H1 (cell line): ENCODE measurements at regions not wholly inside any gene's neighbourhood (a gene's known extent, or its start where the extent isn't known, plus 50 kb on each side); places are given as distances from the start of the nearest gene placed in this dataset.

Source experiments
- CTCF ChIA-PET: fragments of 300-600 bp; sonication (Branson Sonifier 250); formaldehyde crosslinking; loops from one replicate; lab custom pipeline; 2021; ENCODE audit not compliant: partially characterized antibody; lab: Charles Lee
- POLR2A ChIA-PET: fragments of 300-600 bp; sonication (Branson Sonifier 250); formaldehyde crosslinking; loops from one replicate; lab custom pipeline; 2021; ENCODE audit warnings: inconsistent platforms; ENCODE audit not compliant: partially characterized antibody; lab: Charles Lee
- DNase-seq, 2 experiments: peaks; one replicate each; pipeline versions ENCODE4 v3.0.0 to v3.0.0-alpha.2; 2010 to 2022; ENCODE audit warnings: low spot score in 2 of 2, low read depth in 1 of 2, mixed read lengths in 1 of 2
- FAIRE-seq: peaks from 2 replicates; lab custom pipeline; 2011; peaks lifted over from hg19 to GRCh38; lab: Jason Lieb, UNC
- H2AFZ ChIP-seq: 2 replicates; pipeline ENCODE4 v1.8.1; 2012; ENCODE audit warnings: low read length, inconsistent platforms
- H2AK5ac ChIP-seq: 2 replicates; pipeline ENCODE4 v1.6.1; 2013; ENCODE audit warnings: low read depth, low read length
- H2BK120ac ChIP-seq: replicated peaks from 2 replicates; pipeline ENCODE3; 2013; ENCODE audit warnings: low read depth, low read length, inconsistent platforms
- H2BK12ac ChIP-seq: 2 replicates; pipeline ENCODE4 v1.6.1; 2013; ENCODE audit warnings: low read depth, low read length
- H2BK15ac ChIP-seq: 2 replicates; pipeline ENCODE4 v1.6.1; 2013; ENCODE audit warnings: low read length
- H2BK20ac ChIP-seq: 2 replicates; pipeline ENCODE4 v1.6.1; 2013; ENCODE audit warnings: low read length
- H2BK5ac ChIP-seq: 2 replicates; pipeline ENCODE4 v1.6.1; 2013; ENCODE audit warnings: low read depth, low read length
- H3K14ac ChIP-seq: 2 replicates; pipeline ENCODE4 v1.6.1; 2013; ENCODE audit warnings: inconsistent platforms; ENCODE audit not compliant: insufficient read length
- H3K18ac ChIP-seq: 2 replicates; pipeline ENCODE4 v1.6.1; 2013; ENCODE audit warnings: low read length; ENCODE audit errors: extremely low read depth
- H3K23ac ChIP-seq: 2 replicates; pipeline ENCODE4 v1.6.1; 2013; ENCODE audit warnings: inconsistent platforms; ENCODE audit not compliant: insufficient read length
- H3K23me2 ChIP-seq: 2 replicates; pipeline ENCODE4 v1.6.1; 2013; ENCODE audit warnings: low read depth, low read length
- H3K27ac ChIP-seq: 2 replicates; pipeline ENCODE4 v1.6.1; 2011; ENCODE audit warnings: low read depth, low read length, inconsistent platforms
- H3K27me3 ChIP-seq, 4 experiments: replicated peaks in 1 of 4; 1 replicate in 1 of 4; 2 replicates in 3 of 4; pipeline versions ENCODE4 v1.6.1 to v1.8.1; 2011 to 2013; ENCODE audit warnings: low read length in 3 of 4, mild to moderate bottlenecking in 3 of 4, inconsistent platforms in 2 of 4, mixed read lengths in 2 of 4, moderate library complexity in 1 of 4; ENCODE audit not compliant: control insufficient read depth in 3 of 4, insufficient read depth in 3 of 4; ENCODE audit errors: extremely low read depth in 1 of 4
- H3K36me3 ChIP-seq, 4 experiments: 2 replicates each; pipeline versions ENCODE4 v1.6.1 to v1.8.1; 2011 to 2013; ENCODE audit warnings: mild to moderate bottlenecking in 4 of 4, low read length in 3 of 4, moderate library complexity in 2 of 4, control low read depth in 1 of 4, inconsistent platforms in 1 of 4; ENCODE audit not compliant: insufficient read depth in 4 of 4, control insufficient read depth in 2 of 4
- H3K4ac ChIP-seq: replicated peaks from 2 replicates; pipeline ENCODE3; 2013; ENCODE audit warnings: low read length, low read depth, mixed read lengths, inconsistent platforms; ENCODE audit not compliant: insufficient read length
- H3K4me1 ChIP-seq, 4 experiments: replicated peaks in 1 of 4; 1 replicate in 1 of 4; 2 replicates in 3 of 4; pipeline versions ENCODE4 v1.6.1 to v1.8.1; 2011 to 2013; ENCODE audit warnings: low read length in 3 of 4, inconsistent platforms in 2 of 4, mixed read lengths in 1 of 4; ENCODE audit not compliant: insufficient read depth in 4 of 4, control insufficient read depth in 3 of 4
- H3K4me2 ChIP-seq, 2 experiments: 2 replicates each; pipeline versions ENCODE4 v1.6.1 to v1.8.1; 2011 to 2013; ENCODE audit warnings: low read depth in 2 of 2, low read length in 2 of 2, control low read depth in 1 of 2, inconsistent platforms in 1 of 2, mild to moderate bottlenecking in 1 of 2; ENCODE audit not compliant: insufficient read depth in 1 of 2
- H3K4me3 ChIP-seq, 4 experiments: fragments of 200-600, 300-600 bp in 1 of 4; sonication (generic), shearing (Covaris generic), sonication (Bioruptor Twin) in 1 of 4; 2 replicates each; pipeline versions ENCODE4 v1.5.1 to v1.8.1; 2011 to 2016; ENCODE audit warnings: low read length in 4 of 4, low read depth in 3 of 4, control low read depth in 2 of 4, inconsistent platforms in 2 of 4, mild to moderate bottlenecking in 2 of 4, mixed read lengths in 1 of 4, moderate library complexity in 1 of 4; ENCODE audit not compliant: insufficient read depth in 2 of 4; ENCODE audit errors: extremely low read depth in 1 of 4
- H3K56ac ChIP-seq: replicated peaks from 2 replicates; pipeline ENCODE3; 2013; ENCODE audit warnings: low read depth, mild to moderate bottlenecking, mixed read lengths, low read length, inconsistent platforms; ENCODE audit not compliant: insufficient read length
- H3K79me1 ChIP-seq: 2 replicates; pipeline ENCODE4 v1.6.1; 2013; ENCODE audit warnings: low read depth, low read length, control low read depth
- H3K79me2 ChIP-seq, 2 experiments: 2 replicates each; pipeline versions ENCODE4 v1.6.1 to v1.8.1; 2012 to 2013; ENCODE audit warnings: low read length in 2 of 2, mild to moderate bottlenecking in 2 of 2, inconsistent platforms in 1 of 2; ENCODE audit not compliant: insufficient read depth in 2 of 2, control insufficient read depth in 1 of 2
- H3K9ac ChIP-seq, 4 experiments: replicated peaks in 1 of 4; 1 replicate in 1 of 4; 2 replicates in 3 of 4; pipeline versions ENCODE4 v1.6.1 to v1.8.1; 2011 to 2013; ENCODE audit warnings: low read depth in 3 of 4, low read length in 3 of 4, control low read depth in 2 of 4, mild to moderate bottlenecking in 2 of 4, moderate library complexity in 2 of 4, inconsistent platforms in 1 of 4; ENCODE audit errors: extremely low read depth in 1 of 4
- H3K9me3 ChIP-seq, 2 experiments: 2 replicates each; pipeline versions ENCODE4 v1.6.1 to v1.8.1; 2012 to 2013; ENCODE audit warnings: mild to moderate bottlenecking in 2 of 2, moderate library complexity in 2 of 2, control low read depth in 1 of 2, inconsistent platforms in 1 of 2, low read depth in 1 of 2, low read length in 1 of 2, mixed read lengths in 1 of 2; ENCODE audit not compliant: insufficient read depth in 2 of 2
- H4K20me1 ChIP-seq, 2 experiments: replicated peaks in 1 of 2; 2 replicates each; pipeline versions ENCODE3 to v1.8.1; 2011 to 2013; ENCODE audit warnings: inconsistent platforms in 2 of 2, low read length in 2 of 2, mild to moderate bottlenecking in 1 of 2; ENCODE audit not compliant: insufficient read depth in 2 of 2, control insufficient read depth in 1 of 2
- H4K5ac ChIP-seq: 2 replicates; pipeline ENCODE4 v1.6.1; 2013; ENCODE audit warnings: low read length, low read depth, mixed read lengths, inconsistent platforms; ENCODE audit not compliant: insufficient read length
- H4K8ac ChIP-seq: 2 replicates; pipeline ENCODE4 v1.8.0; 2013; ENCODE audit warnings: mild to moderate bottlenecking, moderate library complexity, low read length, inconsistent platforms; ENCODE audit not compliant: insufficient read depth; ENCODE audit errors: extremely low read depth
- H4K91ac ChIP-seq: replicated peaks from 2 replicates; pipeline ENCODE3; 2013; ENCODE audit warnings: low read length, mixed read lengths, inconsistent platforms; ENCODE audit not compliant: insufficient read length
- ATF2 ChIP-seq: IDR thresholded peaks from 2 replicates; pipeline ENCODE4 v1.6.1; 2012; ENCODE audit warnings: low read length, inconsistent platforms
- BACH1 ChIP-seq: IDR thresholded peaks from 2 replicates; pipeline ENCODE4 v1.6.1; 2012; ENCODE audit warnings: low read length, improper control_type of control experiment
- BRCA1 ChIP-seq: IDR thresholded peaks from 2 replicates; pipeline ENCODE4 v1.6.1; 2012; ENCODE audit warnings: low read depth, low read length, improper control_type of control experiment
- EP300 ChIP-seq, 2 experiments: IDR thresholded peaks; 1 replicate in 1 of 2; 2 replicates in 1 of 2; pipeline ENCODE4 v1.6.1; 2011 to 2012; ENCODE audit warnings: low read depth in 2 of 2, low read length in 2 of 2, mild to moderate bottlenecking in 2 of 2, borderline replicate concordance in 1 of 2, inconsistent platforms in 1 of 2, moderate library complexity in 1 of 2
- EZH2 ChIP-seq: fragments of 200-600 bp; sonication (generic); IDR thresholded peaks from 2 replicates; pipeline ENCODE4 v1.7.1; 2012; ENCODE audit warnings: low read depth, mild to moderate bottlenecking, moderate library complexity, low read length, inconsistent platforms; ENCODE audit not compliant: severe bottlenecking
- FOSL1 ChIP-seq: IDR thresholded peaks from 2 replicates; pipeline ENCODE4 v1.6.1; 2011; ENCODE audit warnings: mild to moderate bottlenecking, low read depth, low read length, moderate library complexity; ENCODE audit not compliant: insufficient read depth
- GTF2F1 ChIP-seq: IDR thresholded peaks from 2 replicates; pipeline ENCODE4 v1.6.1; 2012; ENCODE audit warnings: low read depth, low read length, improper control_type of control experiment, borderline replicate concordance
- KDM5A ChIP-seq: fragments of 200-600 bp; IDR thresholded peaks from 2 replicates; pipeline ENCODE4 v1.7.1; 2012; ENCODE audit warnings: mild to moderate bottlenecking, low read length, inconsistent platforms, mixed read lengths
- POLR2A ChIP-seq, 2 experiments: IDR thresholded peaks; 1 replicate in 1 of 2; 2 replicates in 1 of 2; pipeline ENCODE4 v1.6.1; 2011; ENCODE audit warnings: low read depth in 2 of 2, low read length in 2 of 2, mild to moderate bottlenecking in 2 of 2; ENCODE audit errors: control extremely low read depth in 1 of 2
- RAD21 ChIP-seq, 2 experiments: IDR thresholded peaks in 1 of 2; conservative IDR thresholded peaks in 1 of 2; 2 replicates each; pipeline ENCODE4 v1.6.1; 2011; ENCODE audit warnings: low read depth in 2 of 2, low read length in 2 of 2, improper control_type of control experiment in 1 of 2, inconsistent platforms in 1 of 2, mild to moderate bottlenecking in 1 of 2, moderate library complexity in 1 of 2
- RXRA ChIP-seq: IDR thresholded peaks from 2 replicates; pipeline ENCODE4 v1.6.1; 2011; ENCODE audit warnings: low read depth, mild to moderate bottlenecking, low read length, moderate library complexity; ENCODE audit not compliant: insufficient read depth
- SAP30 ChIP-seq: fragments of 300-600 bp; sonication (generic); IDR thresholded peaks from 2 replicates; pipeline ENCODE4 v1.7.1; 2012; ENCODE audit warnings: low read length, moderate library complexity, mild to moderate bottlenecking, inconsistent platforms; ENCODE audit not compliant: insufficient read depth, insufficient replicate concordance
- ZNF274 ChIP-seq: IDR thresholded peaks from 2 replicates; pipeline ENCODE4 v1.7.0; 2012; ENCODE audit warnings: low read length, borderline replicate concordance; ENCODE audit errors: extremely low read depth
- WGBS, 2 experiments: shearing (Covaris generic) in 1 of 2; methylation state at CpG; one replicate each; pipeline versions ENCODE4 v1.1.6 to v1.1.7; 2013 to 2015; ENCODE audit warnings: low lambda C conversion rate in 2 of 2, mixed read lengths in 2 of 2, inconsistent platforms in 1 of 2, low coverage in 1 of 2, missing lambda C conversion rate in 1 of 2; ENCODE audit not compliant: insufficient replicate concordance in 2 of 2, insufficient coverage in 1 of 2, insufficient read length in 1 of 2; ENCODE audit errors: extremely low coverage in 1 of 2, missing lambda C conversion rate in 1 of 2; 5-methylcytosine and 5-hydroxymethylcytosine counted together

DNA sequence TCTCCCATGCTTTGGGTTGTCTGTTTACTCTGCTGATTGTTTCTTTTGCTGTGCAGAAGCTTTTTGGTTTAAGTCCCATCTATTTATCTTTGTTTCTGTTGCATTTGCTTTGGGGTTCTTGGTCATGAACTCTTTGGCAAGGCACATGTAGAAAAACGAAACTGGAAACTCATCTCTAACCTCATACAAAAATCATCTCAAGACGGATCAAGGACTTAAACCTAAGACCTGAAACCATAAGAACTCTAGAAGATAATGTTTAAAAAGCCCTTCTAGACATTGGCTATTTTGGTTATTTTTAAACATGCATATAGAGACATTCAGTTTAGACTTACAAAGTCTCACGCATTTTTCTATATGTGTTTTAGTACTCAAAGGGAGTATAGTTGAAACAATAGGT, 1164.3 kb upstream of the GYPC start:
- Histone ChIP-seq H2BK20ac (no peak overlapping the region), H3K36me3 (no peaks in the 10 kb centered on the region), H3K79me1 (no peaks in the 10 kb centered on the region), H2BK120ac (no peak overlapping the region), H3K9me3 (no peaks in the 10 kb centered on the region), H3K4me1 (no peaks in the 10 kb centered on the region), H3K14ac (no peak overlapping the region), H2AFZ (no peak overlapping the region), H3K27ac (no peak overlapping the region), H3K79me2 (no peaks in the 10 kb centered on the region), H3K4me3 (no peak overlapping the region), H2BK12ac (no peak overlapping the region), H2BK15ac (no peak overlapping the region), H3K56ac (no peak overlapping the region), H4K5ac (no peak overlapping the region), H3K4ac (no peak overlapping the region), H3K18ac (no peak overlapping the region), H3K4me2 (no peak overlapping the region), H3K9ac (no peak overlapping the region), H4K8ac (no peak overlapping the region), H2AK5ac (no peak overlapping the region), H3K23me2 (no peaks in the 10 kb centered on the region), H4K20me1 (no peaks in the 10 kb centered on the region), H4K91ac (no peak overlapping the region), H3K23ac (no peak overlapping the region), H2BK5ac (no peak overlapping the region), H3K27me3 (no peaks in the 10 kb centered on the region)
- FAIRE-seq = no peak
- CTCF ChIA-PET = interaction anchor here (0.6 kb wide), 1 partner anchor 1672 kb away, joined by 3 read pairs; no protein-coding TSS in a partner anchor
- POLR2A ChIA-PET = no interaction called here
- no peak for DNase-seq
- WGBS, 2 experiments = 97% methylated on average over 3 of the region's 3 CpGs; no CpG with 5 or more reads in 1 of the 2 experiments
- TF ChIP-seq BACH1 = no peak
- no peak for TF ChIP-seq EZH2
- TF ChIP-seq FOSL1 = no peak
- TF ChIP-seq BRCA1 = no peak
- TF ChIP-seq ZNF274 = no peak
- TF ChIP-seq RAD21 (IDR thresholded peaks at IDR 0.05 in 1 of 2, conservative IDR thresholded peaks at IDR 0.05 in 1 of 2; ENCODE audit: low read depth in 2 of 2, low read length in 2 of 2) = no peak
- no peak for TF ChIP-seq KDM5A
- TF ChIP-seq SAP30 = no peak
- no peak for TF ChIP-seq RXRA
- no peak for TF ChIP-seq GTF2F1
- TF ChIP-seq POLR2A (IDR thresholded peaks at IDR 0.05; ENCODE audit: control extremely low read depth in 1 of 2, low read depth in 2 of 2, low read length in 2 of 2) = no peak
- TF ChIP-seq ATF2 = no peak
- no peak for TF ChIP-seq EP300 (IDR thresholded peaks at IDR 0.05; ENCODE audit: borderline replicate concordance in 1 of 2, low read depth in 2 of 2, low read length in 2 of 2)
